IMR-90 (cell line): ENCODE measurements at regions not wholly inside any gene's neighbourhood (a gene's known extent, or its start where the extent isn't known, plus 50 kb on each side); places are given as distances from the start of the nearest gene placed in this dataset.
A peak's percentile ranks its signal among the peaks of the same experiment; 100 is the strongest.

Source experiments
- CEBPB ChIP-seq: IDR thresholded peaks from 2 replicates; pipeline ENCODE4 v1.6.1; 2012; ENCODE audit warnings: low read depth, low read length, improper control_type of control experiment
- CTCF ChIP-seq: conservative IDR thresholded peaks from 2 replicates; pipeline ENCODE4 v1.5.1; 2012; ENCODE audit warnings: mild to moderate bottlenecking, low read depth, low read length, improper control_type of control experiment
- MAZ ChIP-seq: IDR thresholded peaks from 2 replicates; pipeline ENCODE4 v1.6.1; 2012; ENCODE audit warnings: low read depth, mild to moderate bottlenecking, low read length, improper control_type of control experiment, moderate library complexity, borderline replicate concordance
- MXI1 ChIP-seq: IDR thresholded peaks from 2 replicates; pipeline ENCODE4 v1.6.1; 2012; ENCODE audit warnings: low read depth, mild to moderate bottlenecking, low read length, moderate library complexity, borderline replicate concordance
- POLR2A ChIP-seq: IDR thresholded peaks from 2 replicates; pipeline ENCODE4 v1.6.1; 2012; ENCODE audit warnings: mild to moderate bottlenecking, low read depth, low read length
- SMC3 ChIP-seq: fragments of 150-350 bp; IDR thresholded peaks from 2 replicates; pipeline ENCODE4 v1.6.1; 2016; ENCODE audit warnings: low read depth, mild to moderate bottlenecking, antibody characterized with exemption, low read length, moderate library complexity
- TF ChIP-seq, protein P1 (sequence below): fragments of 150-350 bp; IDR thresholded peaks from 2 replicates; pipeline ENCODE4 v1.6.1; 2016; ENCODE audit warnings: low read depth, mild to moderate bottlenecking, low read length, moderate library complexity, borderline replicate concordance

DNA sequence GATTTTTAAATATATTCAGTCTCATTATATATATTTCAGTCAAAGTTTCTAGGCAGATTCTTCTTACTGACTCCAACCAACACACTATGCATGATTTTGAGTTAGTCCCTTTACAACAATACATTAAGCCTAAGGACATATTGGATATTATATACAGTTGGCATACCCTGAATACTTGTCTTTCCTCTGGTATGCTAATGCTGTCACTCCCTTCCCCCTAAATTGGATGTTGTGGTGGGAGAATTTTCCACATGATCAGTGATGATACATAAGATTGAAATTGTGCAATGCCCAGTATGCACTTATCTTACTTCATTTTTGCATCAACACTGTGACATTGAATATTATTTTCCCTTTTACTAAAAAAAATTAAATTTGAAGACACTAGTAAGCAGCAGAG, 935.2 kb downstream of the PCDH7 start:
- TF ChIP-seq POLR2A, result no peak
- TF ChIP-seq CTCF, result no peak
- no peak for TF ChIP-seq MXI1
- TF ChIP-seq CEBPB, result peak; percentile 25; the same call in 1 of the 2 replicates
- TF ChIP-seq SMC3, result no peak
- TF ChIP-seq, protein P1, sequence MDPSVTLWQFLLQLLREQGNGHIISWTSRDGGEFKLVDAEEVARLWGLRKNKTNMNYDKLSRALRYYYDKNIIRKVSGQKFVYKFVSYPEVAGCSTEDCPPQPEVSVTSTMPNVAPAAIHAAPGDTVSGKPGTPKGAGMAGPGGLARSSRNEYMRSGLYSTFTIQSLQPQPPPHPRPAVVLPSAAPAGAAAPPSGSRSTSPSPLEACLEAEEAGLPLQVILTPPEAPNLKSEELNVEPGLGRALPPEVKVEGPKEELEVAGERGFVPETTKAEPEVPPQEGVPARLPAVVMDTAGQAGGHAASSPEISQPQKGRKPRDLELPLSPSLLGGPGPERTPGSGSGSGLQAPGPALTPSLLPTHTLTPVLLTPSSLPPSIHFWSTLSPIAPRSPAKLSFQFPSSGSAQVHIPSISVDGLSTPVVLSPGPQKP, result no peak
- no peak for TF ChIP-seq MAZ
